ENCODE measurements at regions not wholly inside any gene's neighbourhood (a gene's known extent, or its start where the extent isn't known, plus 50 kb on each side); places are given as distances from the start of the nearest gene placed in this dataset.

GRCh38 chr5:73996151-73996755 is 370.3 kb downstream of the ARHGEF28 start:
- no peak overlapping the region for H3K4me3 ChIP-seq
- no peak overlapping the region for H3K9ac ChIP-seq (ENCODE audit: low read depth in 2 of 2, low read length in 2 of 2)
- no peaks in the 10 kb centered on the region for H3K4me1 ChIP-seq
- H3K27me3 ChIP-seq = no peaks in the 10 kb centered on the region
- no peak for DNase-seq
- intact Hi-C loops (cut with DNase I) = no loop called here
- no peak overlapping the region for H3K27ac ChIP-seq
- no peaks in the 10 kb centered on the region for H3K36me3 ChIP-seq
- no peak for TF ChIP-seq CTCF (IDR thresholded peaks at IDR 0.05)
- H3K9me3 ChIP-seq = no peaks in the 10 kb centered on the region

DNA sequence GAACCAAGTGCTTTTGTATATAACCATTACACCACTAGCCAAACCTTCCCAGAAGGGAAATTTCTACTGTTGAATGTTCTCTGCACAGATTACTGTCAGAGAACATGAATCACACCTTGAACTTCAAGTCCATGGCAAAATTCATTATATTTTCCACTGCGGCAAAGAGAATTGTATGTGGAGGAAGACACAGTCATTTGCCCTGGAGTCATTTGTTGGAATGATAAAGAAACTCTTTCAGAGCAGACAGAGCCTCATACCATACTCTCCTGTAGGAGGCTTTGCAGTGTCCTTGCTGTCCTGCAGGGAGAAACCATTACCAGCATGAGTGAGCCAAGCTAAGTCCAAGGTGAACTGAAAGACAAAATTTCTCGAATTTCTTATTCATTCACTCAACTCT is 369.0 kb downstream of the ARHGEF28 start:
- H3K36me3 ChIP-seq = no peaks in the 10 kb centered on the region
- TF ChIP-seq CTCF (IDR thresholded peaks at IDR 0.05) = no peak
- H3K9ac ChIP-seq (ENCODE audit: low read depth in 2 of 2, low read length in 2 of 2) = no peak overlapping the region
- no peaks in the 10 kb centered on the region for H3K4me1 ChIP-seq
- intact Hi-C loops (cut with DNase I) = no loop called here
- H3K9me3 ChIP-seq = no peaks in the 10 kb centered on the region
- H3K27ac ChIP-seq = no peak overlapping the region
- no peak for DNase-seq
- H3K4me3 ChIP-seq = no peak overlapping the region
- H3K27me3 ChIP-seq = no peaks in the 10 kb centered on the region

All from colonic mucosa (tissue), 4 donors.